ENCODE measurements at regions not wholly inside any gene's neighbourhood (a gene's known extent, or its start where the extent isn't known, plus 50 kb on each side); places are given as distances from the start of the nearest gene placed in this dataset.

DNA sequence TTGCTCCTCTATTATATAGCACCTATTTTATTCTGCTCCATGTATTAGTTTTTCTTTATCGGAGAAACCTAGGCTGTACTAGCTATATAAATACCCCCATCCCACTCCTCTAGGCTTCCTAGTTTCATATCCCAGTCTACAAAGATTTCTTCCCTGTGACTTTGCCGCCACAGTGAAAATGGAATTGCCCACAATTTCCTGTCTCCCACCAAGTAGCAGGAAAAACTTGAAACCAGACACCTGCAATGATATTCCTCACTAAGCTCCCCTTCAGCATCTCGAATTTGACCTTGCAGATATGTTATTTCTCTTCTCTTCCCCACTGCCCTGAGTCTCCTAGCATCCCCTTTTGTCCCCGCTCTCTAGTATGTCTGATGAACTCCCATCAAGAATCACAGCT is 685.8 kb upstream of the CCDC54 start:
- Histone ChIP-seq H3K9ac (ENCODE audit: low read depth in 1 of 2, low read length in 2 of 2) (no peak overlapping the region), H3K4me1 (ENCODE audit: control insufficient read depth in 4 of 4, insufficient read depth in 4 of 4, low read length in 3 of 4) (no peaks in the 10 kb centered on the region), H3K27me3 (ENCODE audit: control insufficient read depth in 4 of 4, insufficient read depth in 4 of 4, low read length in 3 of 4) (no peaks in the 10 kb centered on the region), H3K36me3 (ENCODE audit: control insufficient read depth in 4 of 4, insufficient read depth in 3 of 4, low read depth in 1 of 4, low read length in 3 of 4) (no peaks in the 10 kb centered on the region), H3K9me3 (ENCODE audit: control insufficient read depth in 4 of 4, low read length in 3 of 4) (no peaks in the 10 kb centered on the region), H3K27ac (ENCODE audit: low read depth in 1 of 2, low read length in 2 of 2) (no peak overlapping the region), H3K4me3 (ENCODE audit: low read depth in 1 of 3, low read length in 3 of 3) (no peak overlapping the region)
- no peak for TF ChIP-seq RXRA (IDR thresholded peaks at IDR 0.05)
- no peak for TF ChIP-seq HNF4A (conservative IDR thresholded peaks at IDR 0.05)
- no peak for TF ChIP-seq FOXA1 (IDR thresholded peaks at IDR 0.05)
- TF ChIP-seq NR2F2 (IDR thresholded peaks at IDR 0.05), result no peak
- WGBS, result 78% methylated on average over 4 of the region's 4 CpGs
- DNase-seq (ENCODE audit: low spot score), result no peak

DNA sequence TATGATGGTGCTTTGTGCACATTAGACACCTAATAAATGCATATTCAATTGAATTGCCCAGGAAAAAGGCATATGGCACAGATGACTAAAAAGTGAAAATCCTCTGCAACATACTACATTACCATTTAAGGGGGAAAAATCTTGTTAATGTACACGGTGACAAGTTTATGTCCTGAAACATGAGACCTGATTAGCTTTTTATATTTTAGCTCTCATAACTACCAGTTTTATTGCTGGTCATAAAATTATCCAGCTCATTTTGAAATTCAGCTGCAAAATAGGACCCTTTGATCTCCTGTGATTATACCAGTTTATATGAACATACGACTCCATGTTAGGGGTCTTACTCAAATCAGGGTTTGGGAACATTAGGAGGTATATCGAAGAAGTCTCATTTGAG is 684.6 kb upstream of the CCDC54 start:
- Histone ChIP-seq H3K4me3 (ENCODE audit: low read depth in 1 of 3, low read length in 3 of 3) (no peak overlapping the region), H3K9ac (ENCODE audit: low read depth in 1 of 2, low read length in 2 of 2) (no peak overlapping the region), H3K36me3 (ENCODE audit: control insufficient read depth in 4 of 4, insufficient read depth in 3 of 4, low read depth in 1 of 4, low read length in 3 of 4) (no peaks in the 10 kb centered on the region), H3K9me3 (ENCODE audit: control insufficient read depth in 4 of 4, low read length in 3 of 4) (no peaks in the 10 kb centered on the region), H3K27ac (ENCODE audit: low read depth in 1 of 2, low read length in 2 of 2) (no peak overlapping the region), H3K27me3 (ENCODE audit: control insufficient read depth in 4 of 4, insufficient read depth in 4 of 4, low read length in 3 of 4) (no peaks in the 10 kb centered on the region), H3K4me1 (ENCODE audit: control insufficient read depth in 4 of 4, insufficient read depth in 4 of 4, low read length in 3 of 4) (no peaks in the 10 kb centered on the region)
- TF ChIP-seq CTCF (IDR thresholded peaks at IDR 0.05; ENCODE audit: low read depth, low read length, missing input control), result no peak
- TF ChIP-seq, protein P1, sequence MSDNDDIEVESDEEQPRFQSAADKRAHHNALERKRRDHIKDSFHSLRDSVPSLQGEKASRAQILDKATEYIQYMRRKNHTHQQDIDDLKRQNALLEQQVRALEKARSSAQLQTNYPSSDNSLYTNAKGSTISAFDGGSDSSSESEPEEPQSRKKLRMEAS (IDR thresholded peaks at IDR 0.05), result no peak
- DNase-seq (ENCODE audit: low spot score), result no peak
- WGBS, result 79% methylated on average over 3 of the region's 3 CpGs

DNA sequence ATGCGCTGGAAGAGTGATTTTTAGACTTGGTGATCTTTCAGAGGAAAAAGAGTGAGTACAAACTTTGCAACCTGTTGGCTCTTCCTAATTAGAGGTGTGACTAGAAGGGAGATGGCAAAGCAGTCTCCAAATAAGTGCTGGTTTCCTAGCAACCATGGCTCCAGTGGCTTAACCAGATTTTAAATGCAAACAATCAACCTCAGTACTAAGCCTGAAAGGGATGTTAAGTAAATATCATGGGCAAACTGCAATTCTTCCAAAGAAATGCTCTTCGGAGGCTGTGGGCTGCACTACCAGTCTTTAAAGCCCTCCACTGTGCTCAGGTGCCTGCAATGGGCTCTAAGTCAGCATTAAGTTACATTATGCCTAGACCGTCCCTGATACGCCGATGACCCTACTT is 678.1 kb upstream of the CCDC54 start:
- 78% methylated on average over 5 of the region's 5 CpGs for WGBS
- Histone ChIP-seq H3K4me1 (ENCODE audit: control insufficient read depth in 4 of 4, insufficient read depth in 4 of 4, low read length in 3 of 4) (no peaks in the 10 kb centered on the region), H3K9ac (ENCODE audit: low read depth in 1 of 2, low read length in 2 of 2) (no peak overlapping the region), H3K9me3 (ENCODE audit: control insufficient read depth in 4 of 4, low read length in 3 of 4) (no peaks in the 10 kb centered on the region), H3K36me3 (ENCODE audit: control insufficient read depth in 4 of 4, insufficient read depth in 3 of 4, low read depth in 1 of 4, low read length in 3 of 4) (no peaks in the 10 kb centered on the region), H3K4me3 (ENCODE audit: low read depth in 1 of 3, low read length in 3 of 3) (no peak overlapping the region), H3K27ac (ENCODE audit: low read depth in 1 of 2, low read length in 2 of 2) (no peak overlapping the region), H3K27me3 (ENCODE audit: control insufficient read depth in 4 of 4, insufficient read depth in 4 of 4, low read length in 3 of 4) (no peaks in the 10 kb centered on the region)
- TF ChIP-seq HNF4G (IDR thresholded peaks at IDR 0.05) (no peak), YY1 (IDR thresholded peaks at IDR 0.05) (no peak), GABPA (IDR thresholded peaks at IDR 0.05 in 1 of 2, conservative IDR thresholded peaks at IDR 0.05 in 1 of 2) (no peak), NR2F2 (IDR thresholded peaks at IDR 0.05) (no peak), RXRA (IDR thresholded peaks at IDR 0.05) (no peak), RAD21 (IDR thresholded peaks at IDR 0.05) (no peak), JUND (IDR thresholded peaks at IDR 0.05) (no peak)
- TF ChIP-seq, protein P2, sequence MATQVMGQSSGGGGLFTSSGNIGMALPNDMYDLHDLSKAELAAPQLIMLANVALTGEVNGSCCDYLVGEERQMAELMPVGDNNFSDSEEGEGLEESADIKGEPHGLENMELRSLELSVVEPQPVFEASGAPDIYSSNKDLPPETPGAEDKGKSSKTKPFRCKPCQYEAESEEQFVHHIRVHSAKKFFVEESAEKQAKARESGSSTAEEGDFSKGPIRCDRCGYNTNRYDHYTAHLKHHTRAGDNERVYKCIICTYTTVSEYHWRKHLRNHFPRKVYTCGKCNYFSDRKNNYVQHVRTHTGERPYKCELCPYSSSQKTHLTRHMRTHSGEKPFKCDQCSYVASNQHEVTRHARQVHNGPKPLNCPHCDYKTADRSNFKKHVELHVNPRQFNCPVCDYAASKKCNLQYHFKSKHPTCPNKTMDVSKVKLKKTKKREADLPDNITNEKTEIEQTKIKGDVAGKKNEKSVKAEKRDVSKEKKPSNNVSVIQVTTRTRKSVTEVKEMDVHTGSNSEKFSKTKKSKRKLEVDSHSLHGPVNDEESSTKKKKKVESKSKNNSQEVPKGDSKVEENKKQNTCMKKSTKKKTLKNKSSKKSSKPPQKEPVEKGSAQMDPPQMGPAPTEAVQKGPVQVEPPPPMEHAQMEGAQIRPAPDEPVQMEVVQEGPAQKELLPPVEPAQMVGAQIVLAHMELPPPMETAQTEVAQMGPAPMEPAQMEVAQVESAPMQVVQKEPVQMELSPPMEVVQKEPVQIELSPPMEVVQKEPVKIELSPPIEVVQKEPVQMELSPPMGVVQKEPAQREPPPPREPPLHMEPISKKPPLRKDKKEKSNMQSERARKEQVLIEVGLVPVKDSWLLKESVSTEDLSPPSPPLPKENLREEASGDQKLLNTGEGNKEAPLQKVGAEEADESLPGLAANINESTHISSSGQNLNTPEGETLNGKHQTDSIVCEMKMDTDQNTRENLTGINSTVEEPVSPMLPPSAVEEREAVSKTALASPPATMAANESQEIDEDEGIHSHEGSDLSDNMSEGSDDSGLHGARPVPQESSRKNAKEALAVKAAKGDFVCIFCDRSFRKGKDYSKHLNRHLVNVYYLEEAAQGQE (IDR thresholded peaks at IDR 0.05), result no peak
- DNase-seq (ENCODE audit: low spot score), result no peak

All from liver (tissue), 8 donors.